GM12872 (cell line): ENCODE measurements at regions not wholly inside any gene's neighbourhood (a gene's known extent, or its start where the extent isn't known, plus 50 kb on each side); places are given as distances from the start of the nearest gene placed in this dataset.

Source experiments
- CTCF ChIP-seq: IDR thresholded peaks from 3 replicates; pipeline ENCODE4 v1.5.1; 2011; ENCODE audit warnings: low read depth, mild to moderate bottlenecking, low read length, moderate library complexity; ENCODE audit not compliant: insufficient read depth

DNA sequence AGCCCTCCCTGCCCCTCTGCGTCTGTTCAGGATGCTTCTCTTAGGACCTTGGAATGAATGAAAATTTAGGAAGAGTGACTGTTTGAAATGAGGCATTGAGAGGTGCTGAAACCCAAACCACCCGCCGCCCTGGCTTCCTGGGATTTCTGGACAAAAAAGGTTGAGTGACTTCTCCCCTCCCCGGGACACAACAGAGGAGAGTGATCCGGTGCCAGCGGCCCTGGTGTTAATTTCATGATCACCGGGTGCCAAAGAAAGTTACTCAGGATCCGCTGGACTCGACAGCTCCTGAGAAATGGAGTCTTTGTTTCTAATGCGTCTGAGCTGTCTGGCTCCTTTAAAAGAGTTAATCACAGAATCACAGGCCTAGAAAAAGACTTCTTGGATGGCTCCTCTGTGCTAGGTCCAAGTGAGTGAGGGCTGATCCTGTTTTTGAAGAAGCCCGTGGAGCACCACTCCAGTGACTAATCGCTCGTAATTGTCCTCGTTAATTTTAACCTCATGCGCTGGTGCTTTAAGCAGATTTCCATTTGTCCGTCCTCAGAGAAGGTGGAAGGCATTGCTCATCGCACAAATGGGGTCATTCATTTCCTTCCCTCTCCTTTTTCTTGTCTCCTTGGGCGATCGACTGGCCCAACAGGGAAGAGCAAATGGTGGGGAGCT, 144.4 kb upstream of the ZFHX3 start:
- no peak for TF ChIP-seq CTCF

DNA sequence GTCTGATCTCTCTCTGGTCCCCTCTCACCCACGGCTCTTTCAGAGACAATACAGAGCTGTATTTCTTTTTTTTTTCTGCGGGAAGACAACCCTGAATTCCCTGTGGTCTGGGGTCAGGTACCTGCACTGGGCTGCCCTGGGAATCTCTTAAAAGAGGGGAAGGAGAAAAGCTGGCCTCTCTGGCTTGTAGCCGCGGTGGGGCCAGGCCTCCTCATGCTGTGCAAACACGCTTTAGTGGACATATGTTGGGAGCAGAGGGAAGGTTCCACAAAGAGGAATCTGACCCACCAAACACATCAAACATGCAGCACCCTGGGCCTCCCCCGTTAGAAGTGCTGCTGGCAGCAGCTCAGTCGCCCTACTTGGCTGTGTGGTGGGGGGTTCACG, 143.7 kb upstream of the ZFHX3 start:
- no peak for TF ChIP-seq CTCF

DNA sequence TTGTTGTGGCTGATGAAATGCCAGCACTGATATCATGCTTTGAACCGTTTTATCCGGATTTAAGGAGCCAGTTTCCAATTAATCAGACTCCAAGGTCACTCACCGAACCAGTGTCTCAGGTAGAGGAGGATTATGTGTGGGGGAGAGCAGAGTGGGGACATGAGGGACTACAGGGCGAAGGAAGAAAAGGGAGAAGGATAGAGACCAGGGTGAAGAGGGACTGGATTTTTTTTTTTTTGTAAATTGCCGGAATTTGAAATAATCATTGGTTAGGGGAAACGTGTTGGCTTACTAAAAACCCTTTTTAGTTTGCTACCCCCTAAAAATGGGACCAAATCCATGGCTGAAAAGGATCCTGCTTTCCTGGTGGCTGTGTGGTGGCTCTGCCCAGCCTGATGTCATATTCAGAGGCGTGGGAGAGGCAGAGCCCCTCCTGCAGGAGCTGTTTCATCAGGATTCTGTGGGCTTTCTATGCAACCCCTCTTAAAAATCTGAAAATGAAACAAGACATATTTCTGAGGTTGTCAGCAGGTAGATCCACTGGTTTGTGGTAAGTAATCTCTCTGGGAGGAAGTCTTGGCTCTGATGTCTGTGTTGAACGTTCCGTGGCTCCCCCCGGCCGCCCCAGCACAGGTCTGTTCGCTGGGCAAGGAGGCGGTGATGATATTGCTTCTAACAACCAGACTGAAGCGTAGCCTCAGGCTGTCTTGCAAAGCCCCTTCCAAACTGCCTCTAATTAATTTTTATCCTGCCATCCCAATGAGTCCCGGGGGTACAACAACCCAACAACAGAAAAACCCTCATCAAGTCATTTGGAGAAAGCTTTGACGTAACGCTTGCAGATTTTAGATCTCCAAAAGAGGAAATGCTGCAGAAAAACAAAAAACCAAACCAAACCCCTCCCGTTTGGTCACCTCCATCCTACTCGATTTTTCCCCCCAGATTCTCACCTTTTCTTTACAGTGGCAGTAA, 143.0 kb upstream of the ZFHX3 start:
- TF ChIP-seq CTCF, result no peak

GRCh38 chr16:73190256-73190655, 142.3 kb upstream of the ZFHX3 start:
- no peak for TF ChIP-seq CTCF

DNA sequence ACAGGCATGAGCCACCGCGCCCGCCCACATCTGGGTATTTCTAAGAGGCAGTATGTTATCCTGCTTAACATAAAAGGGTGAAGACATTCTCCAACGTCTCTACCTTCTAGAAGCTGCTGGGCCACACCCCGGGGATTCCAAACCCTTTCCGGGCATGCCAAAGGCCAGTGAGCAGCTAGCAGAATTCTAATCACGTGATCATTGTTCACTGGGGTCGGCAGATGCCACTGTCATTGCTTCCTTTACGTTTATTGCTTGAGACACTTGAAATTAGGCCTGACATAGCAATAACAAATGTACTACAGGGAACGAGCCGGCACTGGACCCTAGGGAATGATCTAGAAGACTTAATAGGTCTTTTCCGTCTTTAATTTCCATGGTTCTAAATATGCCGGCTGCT, 141.2 kb upstream of the ZFHX3 start:
- TF ChIP-seq CTCF, result no peak

- no peak for TF ChIP-seq CTCF
Measured at GRCh38 chr16:73186752-73187601, 139.0 kb upstream of the ZFHX3 start.

- TF ChIP-seq CTCF, result no peak
Measured at GRCh38 chr16:73185737-73186136, 137.8 kb upstream of the ZFHX3 start.
